ENCODE measurements at regions not wholly inside any gene's neighbourhood (a gene's known extent, or its start where the extent isn't known, plus 50 kb on each side); places are given as distances from the start of the nearest gene placed in this dataset.

GRCh38 chr15:67892559-67893377 lies 52.9 kb upstream of the RNU6-1 start:
- no peak overlapping the region for H3K4me3 ChIP-seq (ENCODE audit: low read depth, low read length)

GRCh38 chr15:67895237-67895636 lies 55.4 kb upstream of the RNU6-1 start:
- H3K4me3 ChIP-seq (ENCODE audit: low read depth, low read length), result no peak overlapping the region

- H3K4me3 ChIP-seq (ENCODE audit: low read depth, low read length), result no peak overlapping the region
Observed at GRCh38 chr15:67897646-67898339, 57.9 kb upstream of the RNU6-1 start.

- no peak overlapping the region for H3K4me3 ChIP-seq (ENCODE audit: low read depth, low read length)
Observed at GRCh38 chr15:67899596-67900283, 59.9 kb upstream of the RNU6-1 start.

GRCh38 chr15:67900621-67901147 lies 60.8 kb upstream of the RNU6-1 start:
- no peak overlapping the region for H3K4me3 ChIP-seq (ENCODE audit: low read depth, low read length)

GRCh38 chr15:67901922-67902321 lies 62.1 kb upstream of the RNU6-1 start:
- H3K4me3 ChIP-seq (ENCODE audit: low read depth, low read length), result no peak overlapping the region

GRCh38 chr15:67902579-67903009 lies 62.7 kb upstream of the RNU6-1 start:
- no peak overlapping the region for H3K4me3 ChIP-seq (ENCODE audit: low read depth, low read length)

- H3K4me3 ChIP-seq (ENCODE audit: low read depth, low read length), result no peak overlapping the region
Observed at GRCh38 chr15:67903708-67904107, 63.9 kb upstream of the RNU6-1 start.

GRCh38 chr15:67905628-67906027 lies 65.8 kb upstream of the RNU6-1 start:
- no peak overlapping the region for H3K4me3 ChIP-seq (ENCODE audit: low read depth, low read length)

- no peak overlapping the region for H3K4me3 ChIP-seq (ENCODE audit: low read depth, low read length)
Observed at GRCh38 chr15:67906382-67906781, 66.5 kb upstream of the RNU6-1 start.

- H3K4me3 ChIP-seq (ENCODE audit: low read depth, low read length), result no peak overlapping the region
Observed at GRCh38 chr15:67907184-67907723, 67.4 kb upstream of the RNU6-1 start.

GRCh38 chr15:67908756-67909155 lies 68.9 kb upstream of the RNU6-1 start:
- no peak overlapping the region for H3K4me3 ChIP-seq (ENCODE audit: low read depth, low read length)

GRCh38 chr15:67911727-67912126 lies 71.9 kb upstream of the RNU6-1 start:
- H3K4me3 ChIP-seq (ENCODE audit: low read depth, low read length), result no peak overlapping the region

GRCh38 chr15:67914028-67914427 lies 74.2 kb upstream of the RNU6-1 start:
- no peak overlapping the region for H3K4me3 ChIP-seq (ENCODE audit: low read depth, low read length)

GRCh38 chr15:67914537-67915460 lies 75.0 kb upstream of the RNU6-1 start:
- H3K4me3 ChIP-seq (ENCODE audit: low read depth, low read length), result no peak overlapping the region

GRCh38 chr15:67915461-67916374 lies 75.9 kb upstream of the RNU6-1 start:
- H3K4me3 ChIP-seq (ENCODE audit: low read depth, low read length), result no peak overlapping the region

GRCh38 chr15:67916565-67916964 lies 76.7 kb upstream of the RNU6-1 start:
- no peak overlapping the region for H3K4me3 ChIP-seq (ENCODE audit: low read depth, low read length)

- no peak overlapping the region for H3K4me3 ChIP-seq (ENCODE audit: low read depth, low read length)
Observed at GRCh38 chr15:67917037-67917436, 77.2 kb upstream of the RNU6-1 start.

GRCh38 chr15:67917636-67918035 lies 77.8 kb upstream of the RNU6-1 start:
- no peak overlapping the region for H3K4me3 ChIP-seq (ENCODE audit: low read depth, low read length)
